B cell (primary cell): ENCODE measurements at regions not wholly inside any gene's neighbourhood (a gene's known extent, or its start where the extent isn't known, plus 50 kb on each side); places are given as distances from the start of the nearest gene placed in this dataset.

Experiments used
- ATAC-seq: fragments of 200-7000 bp; cut with Tn5 transposase; one replicate; pipeline ENCODE4 v1.10.0; 2021; ENCODE audit warnings: low read depth, mild to moderate bottlenecking, moderate number of reproducible peaks, moderate library complexity
- CTCF ChIA-PET: fragments of 350-600 bp; sonication (Branson Sonifier 250); formaldehyde crosslinking; loops from one replicate; lab custom pipeline; 2021; ENCODE audit warnings: antibody characterized with exemption, inconsistent platforms; lab: Charles Lee
- POLR2A ChIA-PET: fragments of 350-600 bp; sonication (Branson Sonifier 250); formaldehyde crosslinking; loops from one replicate; lab custom pipeline; 2021; ENCODE audit warnings: antibody characterized with exemption; lab: Charles Lee
- DNase-seq: peaks from one replicate; pipeline ENCODE4 v3.0.0; 2013
- H2AFZ ChIP-seq: 2 replicates; pipeline ENCODE4 v1.6.1; 2012; ENCODE audit warnings: mild to moderate bottlenecking, low read depth, low read length; ENCODE audit not compliant: insufficient read depth, poor library complexity, severe bottlenecking
- H3K27ac ChIP-seq, 2 donors: 1 replicate in 1 of 2; 2 replicates in 1 of 2; pipeline ENCODE4 v1.5.1; 2012 to 2013; ENCODE audit warnings: low read length in 2 of 2, mild to moderate bottlenecking in 2 of 2, moderate library complexity in 1 of 2
- H3K27me3 ChIP-seq, 4 experiments: fragments of 200-600 bp in 1 of 4; sonication (generic) in 1 of 4; replicated peaks in 1 of 4; 1 replicate in 2 of 4; 2 replicates in 2 of 4; pipeline versions ENCODE4 v1.6.1 to v1.7.0; 2013 to 2016; ENCODE audit warnings: low read length in 3 of 4, mild to moderate bottlenecking in 2 of 4, mixed read lengths in 1 of 4, moderate library complexity in 1 of 4; ENCODE audit not compliant: insufficient read depth in 4 of 4, control insufficient read depth in 3 of 4; ENCODE audit errors: control extremely low read depth in 1 of 4
- H3K36me3 ChIP-seq, 2 experiments: replicated peaks in 1 of 2; 1 replicate in 1 of 2; 2 replicates in 1 of 2; pipeline versions ENCODE4 v1.6.1 to v1.7.1; 2013; ENCODE audit warnings: low read length in 1 of 2; ENCODE audit not compliant: insufficient read depth in 2 of 2, control insufficient read depth in 1 of 2; ENCODE audit errors: control extremely low read depth in 1 of 2, extremely low read depth in 1 of 2
- H3K4me1 ChIP-seq, 2 donors: fragments of 200-600 bp in 1 of 2; sonication (generic) in 1 of 2; 1 replicate in 1 of 2; 2 replicates in 1 of 2; pipeline versions ENCODE4 v1.5.1 to v1.6.1; 2013 to 2017; ENCODE audit warnings: low read length in 2 of 2; ENCODE audit not compliant: control insufficient read depth in 2 of 2, insufficient read depth in 2 of 2
- H3K4me2 ChIP-seq: replicated peaks from 2 replicates; pipeline ENCODE3; 2012; ENCODE audit warnings: mild to moderate bottlenecking, low read depth, low read length; ENCODE audit not compliant: poor library complexity, severe bottlenecking
- H3K4me3 ChIP-seq, 5 experiments: fragments of 200-600 bp in 1 of 5; sonication (generic) in 1 of 5; 1 replicate in 3 of 5; 2 replicates in 2 of 5; pipeline versions ENCODE4 v1.5.1 to v1.7.0; 2011 to 2016; ENCODE audit warnings: low read length in 4 of 5, mild to moderate bottlenecking in 4 of 5, low read depth in 2 of 5, control low read depth in 1 of 5, moderate library complexity in 1 of 5; ENCODE audit not compliant: insufficient read depth in 1 of 5; ENCODE audit errors: control extremely low read depth in 1 of 5, extremely low read depth in 1 of 5
- H3K79me2 ChIP-seq: fragments of 200-600 bp; sonication (generic); one replicate; pipeline ENCODE4 v1.6.0; 2016; ENCODE audit warnings: low read length; ENCODE audit not compliant: control insufficient read depth, insufficient read depth
- H3K9ac ChIP-seq: fragments of 200-600 bp; sonication (generic); 2 replicates; pipeline ENCODE4 v1.6.1; 2017; ENCODE audit warnings: mild to moderate bottlenecking, low read length, moderate library complexity
- H3K9me3 ChIP-seq, 3 donors: one replicate each; pipeline versions ENCODE4 v1.6.1 to v1.7.1; 2013; ENCODE audit warnings: low read length in 2 of 3; ENCODE audit not compliant: control insufficient read depth in 2 of 3, insufficient read depth in 1 of 3; ENCODE audit errors: control extremely low read depth in 1 of 3
- H4K20me1 ChIP-seq: 2 replicates; pipeline ENCODE4 v1.6.0; 2012; ENCODE audit warnings: mild to moderate bottlenecking, low read length; ENCODE audit not compliant: insufficient read depth, control insufficient read depth, poor library complexity, severe bottlenecking
- H3K27ac Mint-ChIP-seq: one replicate; pipeline ENCODE4 v1.8.0; 2021; ENCODE audit warnings: mixed read lengths
- H3K27me3 Mint-ChIP-seq: one replicate; pipeline ENCODE4 v1.8.0; 2021; ENCODE audit warnings: mixed read lengths
- H3K4me1 Mint-ChIP-seq: one replicate; pipeline ENCODE4 v1.8.0; 2021; ENCODE audit warnings: mixed read lengths
- H3K4me3 Mint-ChIP-seq: one replicate; pipeline ENCODE4 v1.8.0; 2021; ENCODE audit warnings: mixed read lengths
- H3K9me3 Mint-ChIP-seq: one replicate; pipeline ENCODE4 v1.8.0; 2022; ENCODE audit warnings: mixed read lengths; ENCODE audit not compliant: insufficient read depth
- EZH2 ChIP-seq: IDR thresholded peaks from 2 replicates; pipeline ENCODE4 v1.6.1; 2012; ENCODE audit warnings: borderline replicate concordance, low read depth, mild to moderate bottlenecking, moderate library complexity, low read length; ENCODE audit not compliant: insufficient read depth, poor library complexity, severe bottlenecking
- WGBS: methylation state at CpG from one replicate; pipeline ENCODE4 v1.1.5; 2013; ENCODE audit warnings: missing lambda C conversion rate; ENCODE audit not compliant: insufficient coverage; 5-methylcytosine and 5-hydroxymethylcytosine counted together
- intact Hi-C: fragments of 100-400 bp; cut with micrococcal nuclease; formaldehyde crosslinking; loops from one replicate; pipeline ENCODE4 v1.10.0; 2022
- TF ChIP-seq, protein P1 (sequence below): fragments of 200-600 bp; IDR thresholded peaks from one replicate; pipeline ENCODE4 v1.8.0; 2022; ENCODE audit warnings: antibody characterized with exemption, mild to moderate bottlenecking

DNA sequence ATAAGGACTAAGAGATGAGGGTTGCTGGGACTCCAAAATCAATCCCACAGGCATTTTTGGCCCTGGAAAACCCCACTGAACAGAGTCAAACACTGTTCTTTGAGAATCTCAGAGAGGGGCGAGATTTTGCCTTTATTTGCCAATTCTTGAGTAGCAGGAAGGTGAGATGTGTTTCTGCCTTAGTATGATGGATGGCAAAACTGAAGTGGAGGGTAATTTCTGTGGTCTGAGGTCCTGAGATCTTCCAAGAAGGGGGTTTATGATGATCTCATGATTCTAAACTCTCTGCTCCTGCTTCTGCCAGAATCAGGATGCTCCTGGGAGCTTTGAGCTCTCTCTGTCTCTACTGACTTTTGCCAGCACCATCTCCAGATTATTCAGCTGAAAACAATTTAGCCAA lies 174.8 kb upstream of the CLINT1 start:
- TF ChIP-seq, protein P1, sequence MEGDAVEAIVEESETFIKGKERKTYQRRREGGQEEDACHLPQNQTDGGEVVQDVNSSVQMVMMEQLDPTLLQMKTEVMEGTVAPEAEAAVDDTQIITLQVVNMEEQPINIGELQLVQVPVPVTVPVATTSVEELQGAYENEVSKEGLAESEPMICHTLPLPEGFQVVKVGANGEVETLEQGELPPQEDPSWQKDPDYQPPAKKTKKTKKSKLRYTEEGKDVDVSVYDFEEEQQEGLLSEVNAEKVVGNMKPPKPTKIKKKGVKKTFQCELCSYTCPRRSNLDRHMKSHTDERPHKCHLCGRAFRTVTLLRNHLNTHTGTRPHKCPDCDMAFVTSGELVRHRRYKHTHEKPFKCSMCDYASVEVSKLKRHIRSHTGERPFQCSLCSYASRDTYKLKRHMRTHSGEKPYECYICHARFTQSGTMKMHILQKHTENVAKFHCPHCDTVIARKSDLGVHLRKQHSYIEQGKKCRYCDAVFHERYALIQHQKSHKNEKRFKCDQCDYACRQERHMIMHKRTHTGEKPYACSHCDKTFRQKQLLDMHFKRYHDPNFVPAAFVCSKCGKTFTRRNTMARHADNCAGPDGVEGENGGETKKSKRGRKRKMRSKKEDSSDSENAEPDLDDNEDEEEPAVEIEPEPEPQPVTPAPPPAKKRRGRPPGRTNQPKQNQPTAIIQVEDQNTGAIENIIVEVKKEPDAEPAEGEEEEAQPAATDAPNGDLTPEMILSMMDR = no peak
- TF ChIP-seq EZH2 = no peak
- Histone ChIP-seq H3K4me2 (no peak overlapping the region), H2AFZ (no peak overlapping the region), H3K27me3 (peaks cover 0 to 5% (median 0%) of the 10 kb centered on the region in 4 experiments), H3K9me3 (peaks cover 0 to 20% (median 12%) of the 10 kb centered on the region in 3 donors), H3K27ac (no peak overlapping the region), H3K4me3 (no peak overlapping the region), H3K9ac (no peak overlapping the region), H3K4me1 (no peaks in the 10 kb centered on the region), H3K79me2 (no peaks in the 10 kb centered on the region), H4K20me1 (no peaks in the 10 kb centered on the region), H3K36me3 (no peaks in the 10 kb centered on the region)
- intact Hi-C loops = no loop called here
- Mint-ChIP-seq H3K4me1 (no peaks in the 10 kb centered on the region), H3K9me3 (peaks cover 12% of the 10 kb centered on the region), H3K27me3 (peaks cover 25% of the 10 kb centered on the region), H3K27ac (no peak overlapping the region), H3K4me3 (no peak overlapping the region)
- WGBS = 67% methylated on average over 1 of the region's 1 CpG
- ATAC-seq (no peak), DNase-seq (no peak)
- CTCF ChIA-PET = no interaction called here
- POLR2A ChIA-PET = no interaction called here

DNA sequence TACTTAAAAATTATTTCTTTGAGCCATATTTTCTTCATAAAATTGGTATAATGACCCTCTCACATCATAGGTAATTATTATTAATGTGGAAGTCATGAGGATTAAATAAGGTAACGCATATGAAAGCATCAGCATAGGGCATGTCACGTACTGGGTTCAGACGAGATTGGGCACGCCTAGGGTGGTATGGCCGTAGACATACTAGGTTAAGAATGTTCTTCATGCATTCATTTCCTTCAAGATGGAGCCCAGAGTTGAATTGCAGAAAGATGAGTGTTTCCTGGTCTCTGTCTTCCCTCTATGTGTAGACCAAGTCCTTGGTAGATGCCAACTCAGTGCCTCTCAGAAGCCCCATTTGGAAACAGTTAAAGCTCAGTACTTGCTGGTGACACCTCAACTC lies 174.1 kb upstream of the CLINT1 start:
- Histone ChIP-seq H4K20me1 (no peaks in the 10 kb centered on the region), H3K9ac (no peak overlapping the region), H3K27ac (no peak overlapping the region), H3K4me2 (no peak overlapping the region), H3K4me3 (no peak overlapping the region), H3K36me3 (no peaks in the 10 kb centered on the region), H3K27me3 (peaks cover 0 to 5% (median 0%) of the 10 kb centered on the region in 4 experiments), H2AFZ (no peak overlapping the region), H3K9me3 (peaks cover 0 to 20% (median 12%) of the 10 kb centered on the region in 3 donors), H3K4me1 (no peaks in the 10 kb centered on the region), H3K79me2 (no peaks in the 10 kb centered on the region)
- DNase-seq (no peak), ATAC-seq (no peak)
- Mint-ChIP-seq H3K4me3 (no peak overlapping the region), H3K27me3 (peaks cover 25% of the 10 kb centered on the region), H3K9me3 (peaks cover 12% of the 10 kb centered on the region), H3K4me1 (no peaks in the 10 kb centered on the region), H3K27ac (no peak overlapping the region)
- TF ChIP-seq, protein P1 = no peak
- TF ChIP-seq EZH2 = no peak
- intact Hi-C loops = no loop called here
- ChIA-PET CTCF (no interaction called here), POLR2A (no interaction called here)
- 92% methylated on average over 4 of the region's 5 CpGs for WGBS
